ENCODE measurements at regions not wholly inside any gene's neighbourhood (a gene's known extent, or its start where the extent isn't known, plus 50 kb on each side); places are given as distances from the start of the nearest gene placed in this dataset.

- DNase-seq (ENCODE audit: low read depth): no peak
- H3K4me3 ChIP-seq (ENCODE audit: low read depth, low read length): no peak overlapping the region
These were observed 295.4 kb downstream of the TOX3 start for GRCh38 chr16:52251495-52251894.

GRCh38 chr16:52247737-52248136 lies 299.2 kb downstream of the TOX3 start:
- no peak for DNase-seq (ENCODE audit: low read depth)
- H3K4me3 ChIP-seq (ENCODE audit: low read depth, low read length): no peak overlapping the region

GRCh38 chr16:52238710-52239109 lies 308.2 kb downstream of the TOX3 start:
- no peak for DNase-seq (ENCODE audit: low read depth)

GRCh38 chr16:52237823-52238222 lies 309.1 kb downstream of the TOX3 start:
- no peak overlapping the region for H3K4me3 ChIP-seq (ENCODE audit: low read depth, low read length)
- DNase-seq (ENCODE audit: low read depth): no peak

More at GRCh38 chr16:52238710-52239109, 308.2 kb downstream of the TOX3 start:
- no peak overlapping the region for H3K4me3 ChIP-seq (ENCODE audit: low read depth, low read length)

DNA sequence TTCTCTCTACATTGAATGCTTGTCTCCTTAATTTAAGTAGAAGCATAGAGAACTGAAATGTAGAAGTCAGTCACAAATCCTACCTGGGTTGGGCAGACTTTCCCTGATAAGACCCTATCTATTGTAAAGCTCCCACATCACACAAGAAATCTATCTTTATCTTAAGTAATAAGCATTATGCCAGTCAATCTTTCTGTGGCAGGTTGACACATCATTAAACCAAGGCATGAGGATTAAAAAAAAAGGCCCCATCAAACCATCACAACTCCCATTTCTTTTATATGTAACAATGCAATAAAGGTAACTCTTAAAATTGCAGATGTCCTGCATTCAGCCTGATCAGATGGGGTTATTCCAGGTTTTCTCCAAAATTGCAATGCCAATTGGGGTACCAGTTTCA lies 311.8 kb downstream of the TOX3 start:
- no peak for DNase-seq (ENCODE audit: low read depth)

DNA sequence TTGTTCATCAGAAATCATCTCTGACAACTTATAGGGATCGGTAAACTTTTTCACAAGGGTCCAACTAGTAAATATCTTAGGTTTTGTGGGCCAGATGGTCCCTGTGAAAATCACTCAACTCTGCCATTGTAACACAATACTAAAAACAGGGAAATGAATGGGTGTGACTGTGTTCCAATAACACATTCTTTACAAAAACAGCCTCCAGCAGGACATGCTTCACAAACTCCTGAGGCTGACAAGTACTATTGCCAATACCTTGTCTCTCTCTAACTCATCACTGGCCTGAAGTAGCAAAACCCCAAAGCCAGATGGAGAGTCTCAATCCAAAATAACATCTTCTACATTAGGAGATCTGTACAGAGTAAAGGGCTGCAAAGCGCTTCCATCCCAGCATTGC lies 312.3 kb downstream of the TOX3 start:
- DNase-seq (ENCODE audit: low read depth): no peak
- no peak overlapping the region for H3K4me3 ChIP-seq (ENCODE audit: low read depth, low read length)

More for the DNA sequence above, 311.8 kb downstream of the TOX3 start:
- H3K4me3 ChIP-seq (ENCODE audit: low read depth, low read length): no peak overlapping the region

DNA sequence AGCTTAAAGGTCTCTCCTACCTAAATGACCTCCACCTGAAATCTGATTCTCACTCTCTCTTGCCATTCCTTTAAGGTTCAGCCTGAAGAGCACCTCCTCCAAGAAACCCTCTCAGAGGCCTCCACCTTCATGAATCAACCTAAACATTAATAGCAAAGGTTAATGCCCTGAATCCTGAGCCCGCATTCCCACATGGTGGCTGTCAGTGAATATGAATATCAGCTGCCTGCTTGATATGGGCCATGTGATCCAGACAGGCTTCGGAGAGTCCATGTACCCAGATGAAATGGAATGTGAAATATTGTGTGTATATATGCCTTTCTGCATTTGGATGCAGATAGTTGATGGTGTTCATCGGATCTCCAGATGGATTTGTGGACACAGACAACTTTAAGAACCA lies 317.5 kb downstream of the TOX3 start:
- DNase-seq (ENCODE audit: low read depth): no peak

DNA sequence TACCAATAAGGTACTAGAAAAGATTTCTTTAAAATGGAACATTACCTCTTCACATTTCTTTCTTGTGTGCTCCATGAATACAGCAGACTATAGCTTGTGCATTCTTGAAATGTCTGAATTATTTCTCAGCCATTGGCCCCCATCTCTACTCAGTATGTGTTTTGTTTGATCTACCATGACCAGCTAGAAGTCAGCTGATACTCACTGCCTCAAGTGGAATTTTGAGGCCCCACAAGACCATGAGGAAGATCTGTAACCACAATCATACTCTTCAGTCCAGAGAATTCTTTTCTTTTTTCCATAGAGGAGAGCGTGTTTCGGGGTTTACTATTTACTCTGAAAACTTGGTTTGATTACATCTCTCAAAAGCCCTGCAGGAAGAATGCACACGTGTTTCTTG lies 319.1 kb downstream of the TOX3 start:
- no peak overlapping the region for H3K4me3 ChIP-seq (ENCODE audit: low read depth, low read length)
- DNase-seq (ENCODE audit: low read depth): no peak

More for the DNA sequence above, 317.5 kb downstream of the TOX3 start:
- no peak overlapping the region for H3K4me3 ChIP-seq (ENCODE audit: low read depth, low read length)

- no peak for DNase-seq (ENCODE audit: low read depth)
- H3K4me3 ChIP-seq (ENCODE audit: low read depth, low read length): no peak overlapping the region
These were observed 334.1 kb downstream of the TOX3 start for GRCh38 chr16:52212841-52213240.

DNA sequence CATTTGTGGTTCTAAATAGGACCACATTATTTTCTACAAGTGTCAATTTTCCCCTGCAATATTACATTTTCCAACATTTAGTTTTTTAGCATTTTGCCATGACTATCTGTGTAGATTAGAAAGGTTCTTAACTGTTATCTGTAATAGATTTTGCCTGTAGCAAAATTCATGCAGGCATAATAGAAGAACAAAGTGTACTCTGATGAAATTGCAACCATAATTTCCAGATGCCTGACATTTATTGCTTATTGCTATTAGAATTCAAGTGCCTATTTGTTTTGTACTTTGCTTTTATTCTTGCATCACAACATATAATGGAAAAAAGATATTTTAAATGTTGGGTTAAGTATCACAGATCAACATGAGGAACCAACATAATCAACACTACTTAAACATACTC lies 337.7 kb downstream of the TOX3 start:
- no peak for DNase-seq (ENCODE audit: low read depth)
- no peak overlapping the region for H3K4me3 ChIP-seq (ENCODE audit: low read depth, low read length)

DNA sequence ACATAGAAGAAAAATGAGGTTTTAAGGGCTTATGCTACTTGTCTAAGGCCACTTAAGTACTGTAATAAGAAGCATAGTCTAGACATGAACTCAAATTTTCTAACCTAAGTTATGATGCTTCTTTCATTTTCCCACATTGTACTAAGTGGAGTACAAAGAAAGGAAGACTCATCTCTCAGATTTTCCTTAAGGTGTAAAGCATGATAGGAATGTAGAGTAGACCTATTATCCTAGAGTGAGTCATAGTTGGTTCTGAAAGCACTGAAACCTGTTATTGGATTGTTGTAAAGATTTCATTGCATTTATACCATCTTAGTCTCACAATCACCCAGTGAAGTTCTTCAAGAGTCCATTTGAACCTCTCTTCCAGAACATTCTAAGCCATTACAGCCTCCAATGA lies 343.8 kb downstream of the TOX3 start:
- no peak for DNase-seq (ENCODE audit: low read depth)
- H3K4me3 ChIP-seq (ENCODE audit: low read depth, low read length): no peak overlapping the region

GRCh38 chr16:52193441-52193840 lies 353.5 kb downstream of the TOX3 start:
- no peak for DNase-seq (ENCODE audit: low read depth)
- no peak overlapping the region for H3K4me3 ChIP-seq (ENCODE audit: low read depth, low read length)

GRCh38 chr16:52191531-52192134 lies 355.3 kb downstream of the TOX3 start:
- DNase-seq (ENCODE audit: low read depth): peak; percentile 9
- no peak overlapping the region for H3K4me3 ChIP-seq (ENCODE audit: low read depth, low read length)

GRCh38 chr16:52184336-52184735 lies 362.6 kb downstream of the TOX3 start:
- no peak overlapping the region for H3K4me3 ChIP-seq (ENCODE audit: low read depth, low read length)
- no peak for DNase-seq (ENCODE audit: low read depth)

GRCh38 chr16:52182840-52183239 lies 364.1 kb downstream of the TOX3 start:
- no peak overlapping the region for H3K4me3 ChIP-seq (ENCODE audit: low read depth, low read length)
- DNase-seq (ENCODE audit: low read depth): no peak

GRCh38 chr16:52174168-52174567 lies 372.8 kb downstream of the TOX3 start:
- no peak overlapping the region for H3K4me3 ChIP-seq (ENCODE audit: low read depth, low read length)
- DNase-seq (ENCODE audit: low read depth): no peak

- no peak overlapping the region for H3K4me3 ChIP-seq (ENCODE audit: low read depth, low read length)
- no peak for DNase-seq (ENCODE audit: low read depth)
These were observed 375.5 kb downstream of the TOX3 start for GRCh38 chr16:52171481-52171880.

DNA sequence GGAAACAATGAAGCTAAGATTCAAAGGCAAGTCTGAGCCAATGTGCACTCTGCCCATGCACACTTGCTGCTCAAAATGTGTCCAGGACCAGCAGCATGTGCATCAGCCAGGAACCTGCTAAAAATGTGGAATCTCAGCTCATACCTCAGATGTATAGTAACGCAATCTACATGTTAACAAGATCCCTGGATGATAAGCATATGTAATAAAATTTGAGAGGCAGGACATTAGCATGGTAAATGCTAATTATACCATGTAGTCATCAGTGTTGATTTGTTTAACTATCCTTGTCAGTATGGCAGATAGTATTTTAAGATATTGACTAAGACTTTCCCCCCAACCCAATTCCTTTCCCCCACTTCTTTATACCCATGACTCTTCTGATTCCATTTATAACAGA lies 379.6 kb downstream of the TOX3 start:
- H3K4me3 ChIP-seq (ENCODE audit: low read depth, low read length): no peak overlapping the region
- DNase-seq (ENCODE audit: low read depth): no peak

DNA sequence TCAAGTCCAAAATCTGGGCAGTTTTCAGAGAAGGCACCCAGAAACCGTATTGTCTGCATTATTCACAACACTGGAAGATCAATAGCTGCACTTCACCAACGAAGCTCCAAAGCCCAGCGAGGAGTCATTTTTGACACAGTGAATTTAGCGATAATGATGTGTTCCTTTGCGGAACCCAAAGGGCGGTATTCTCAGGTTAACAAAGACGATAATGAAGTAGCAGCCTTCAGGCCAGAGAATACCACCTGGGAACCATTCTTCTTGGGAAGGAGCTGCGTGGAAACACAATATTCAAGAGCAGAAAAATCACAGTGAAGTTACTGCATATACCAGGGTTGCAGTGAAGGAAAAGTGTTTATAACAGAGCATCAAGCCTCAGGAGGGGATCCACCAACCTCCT lies 381.0 kb downstream of the TOX3 start:
- no peak for DNase-seq (ENCODE audit: low read depth)
- no peak overlapping the region for H3K4me3 ChIP-seq (ENCODE audit: low read depth, low read length)

- no peak overlapping the region for H3K4me3 ChIP-seq (ENCODE audit: low read depth, low read length)
- no peak for DNase-seq (ENCODE audit: low read depth)
These were observed 397.9 kb downstream of the TOX3 start for GRCh38 chr16:52149003-52149402.

- no peak overlapping the region for H3K4me3 ChIP-seq (ENCODE audit: low read depth, low read length)
- no peak for DNase-seq (ENCODE audit: low read depth)
These were observed 405.1 kb downstream of the TOX3 start for GRCh38 chr16:52141871-52142270.

- DNase-seq (ENCODE audit: low read depth): no peak
These were observed 418.6 kb downstream of the TOX3 start for GRCh38 chr16:52128361-52128760.

More at GRCh38 chr16:52128361-52128760, 418.6 kb downstream of the TOX3 start:
- no peak overlapping the region for H3K4me3 ChIP-seq (ENCODE audit: low read depth, low read length)

Measured in skeletal muscle cell (primary cell).